Gastrocnemius medialis (tissue), 4 donors: ENCODE measurements at regions not wholly inside any gene's neighbourhood (a gene's known extent, or its start where the extent isn't known, plus 50 kb on each side); places are given as distances from the start of the nearest gene placed in this dataset.

Source experiments
- CTCF ChIP-seq, 5 experiments: fragments of 450-650 bp in 3 of 5; fragments of 200-600 bp in 2 of 5; sonication (generic) in 2 of 5; IDR thresholded peaks in 4 of 5; conservative IDR thresholded peaks in 1 of 5; 1 replicate in 4 of 5; 2 replicates in 1 of 5; pipeline ENCODE4 v1.5.1; 2016 to 2019; ENCODE audit warnings: antibody characterized with exemption in 5 of 5, mild to moderate bottlenecking in 3 of 5, moderate library complexity in 3 of 5
- POLR2A ChIP-seq, 2 donors: fragments of 450-650 bp; IDR thresholded peaks; one replicate each; pipeline ENCODE4 v1.6.1; 2017; ENCODE audit warnings: antibody characterized with exemption in 2 of 2, mild to moderate bottlenecking in 2 of 2, moderate library complexity in 2 of 2

GRCh38 chr13:78960881-78961280 lies 301.9 kb upstream of the OBI1 start:
- TF ChIP-seq POLR2A (IDR thresholded peaks at IDR 0.05) (no peak), CTCF (IDR thresholded peaks at IDR 0.05 in 4 of 5, conservative IDR thresholded peaks at IDR 0.05 in 1 of 5) (no peak)
